SK-N-SH (cell line): ENCODE measurements at regions not wholly inside any gene's neighbourhood (a gene's known extent, or its start where the extent isn't known, plus 50 kb on each side); places are given as distances from the start of the nearest gene placed in this dataset.

ENCODE experiments used
- CTCF ChIA-PET: fragments of 300-600, 350-600 bp; formaldehyde crosslinking; extraction: SDS; loops from one replicate; lab custom pipeline; 2021; lab: Yijun Ruan, JAX
- POLR2A ChIA-PET: fragments of 350-600 bp; sonication (Branson Sonifier 250); formaldehyde crosslinking; extraction: SDS; loops from one replicate; lab custom pipeline; 2020; ENCODE audit warnings: antibody characterized with exemption, inconsistent platforms; lab: Yijun Ruan, JAX
- DNase-seq: peaks from one replicate; pipeline ENCODE4 v3.0.0; 2012
- H2AFZ ChIP-seq: fragments of 200-600 bp; sonication (generic); 2 replicates; pipeline ENCODE4 v1.8.1; 2016; ENCODE audit warnings: antibody characterized with exemption, mild to moderate bottlenecking, low read depth
- H3F3A ChIP-seq: fragments of 200-600 bp; sonication (generic); replicated peaks from 2 replicates; pipeline ENCODE3; 2016; ENCODE audit warnings: antibody characterized with exemption, mild to moderate bottlenecking; ENCODE audit not compliant: insufficient read depth
- H3K27ac ChIP-seq, 2 experiments: fragments of 200-500 bp in 1 of 2; fragments of 200-600 bp in 1 of 2; sonication (Bioruptor generic) in 1 of 2; sonication (generic), shearing (Covaris generic) in 1 of 2; 2 replicates each; pipeline versions ENCODE4 v1.5.1 to v1.6.1; 2014 to 2016; ENCODE audit warnings: low read depth in 2 of 2, inconsistent platforms in 1 of 2, low read length in 1 of 2, mild to moderate bottlenecking in 1 of 2, mixed read lengths in 1 of 2
- H3K27me3 ChIP-seq: fragments of 200-600 bp; sonication (generic), shearing (Covaris generic); 2 replicates; pipeline ENCODE4 v1.6.1; 2016; ENCODE audit warnings: mixed run types; ENCODE audit not compliant: insufficient read depth
- H3K36me3 ChIP-seq, 2 experiments: fragments of 200-500 bp in 1 of 2; fragments of 200-600 bp in 1 of 2; sonication (Bioruptor generic) in 1 of 2; sonication (generic) in 1 of 2; replicated peaks in 1 of 2; 2 replicates each; pipeline versions ENCODE3 to v1.5.1; 2014 to 2016; ENCODE audit warnings: low read length in 1 of 2, mild to moderate bottlenecking in 1 of 2; ENCODE audit not compliant: insufficient read depth in 2 of 2, control insufficient read depth in 1 of 2
- H3K4me1 ChIP-seq, 2 experiments: fragments of 200-500 bp in 1 of 2; fragments of 200-600 bp in 1 of 2; sonication (Bioruptor generic) in 1 of 2; sonication (generic), shearing (Covaris generic) in 1 of 2; 2 replicates each; pipeline versions ENCODE4 v1.5.1 to v1.6.1; 2014 to 2016; ENCODE audit warnings: low read depth in 1 of 2, low read length in 1 of 2, mixed run types in 1 of 2; ENCODE audit not compliant: insufficient read depth in 2 of 2, control insufficient read depth in 1 of 2
- H3K4me2 ChIP-seq: fragments of 200-600 bp; sonication (generic), shearing (Covaris generic); 2 replicates; pipeline ENCODE4 v1.6.1; 2017; ENCODE audit warnings: mixed run types
- H3K4me3 ChIP-seq, 2 experiments: fragments of 200-500 bp in 1 of 2; fragments of 200-600 bp in 1 of 2; sonication (Bioruptor generic) in 1 of 2; sonication (generic), shearing (Covaris generic) in 1 of 2; 2 replicates each; pipeline versions ENCODE4 v1.5.1 to v1.8.1; 2014 to 2016; ENCODE audit warnings: low read depth in 2 of 2, inconsistent platforms in 1 of 2, low read length in 1 of 2, mild to moderate bottlenecking in 1 of 2, mixed read lengths in 1 of 2, moderate library complexity in 1 of 2
- H3K79me2 ChIP-seq: fragments of 200-600 bp; sonication (generic); 2 replicates; pipeline ENCODE4 v1.8.1; 2017; ENCODE audit warnings: mild to moderate bottlenecking; ENCODE audit not compliant: insufficient read depth
- H3K9ac ChIP-seq: fragments of 200-600 bp; sonication (generic); 2 replicates; pipeline ENCODE4 v1.6.1; 2017; ENCODE audit warnings: mixed run types
- H3K9me2 ChIP-seq: fragments of 200-600 bp; sonication (generic); 2 replicates; pipeline ENCODE4 v1.6.1; 2017; ENCODE audit warnings: mixed run types
- H3K9me3 ChIP-seq: fragments of 200-600 bp; sonication (generic); 2 replicates; pipeline ENCODE4 v1.6.1; 2017; ENCODE audit warnings: mixed run types, mild to moderate bottlenecking, moderate library complexity
- H4K20me1 ChIP-seq: fragments of 200-600 bp; sonication (generic); 2 replicates; pipeline ENCODE4 v1.6.1; 2017; ENCODE audit warnings: mild to moderate bottlenecking, mixed run types; ENCODE audit not compliant: insufficient read depth
- ELF1 ChIP-seq: IDR thresholded peaks from 2 replicates; pipeline ENCODE4 v1.4.0; 2012
- EZH2phosphoT487 ChIP-seq: fragments of 200-600 bp; sonication (generic); IDR thresholded peaks from 2 replicates; pipeline ENCODE4 v1.6.1; 2017; ENCODE audit warnings: low read depth, mixed run types, mild to moderate bottlenecking, antibody characterized with exemption, moderate library complexity, borderline replicate concordance
- FOSL2 ChIP-seq: IDR thresholded peaks from 2 replicates; pipeline ENCODE4 v1.4.0; 2012; ENCODE audit warnings: low read depth, mild to moderate bottlenecking, moderate library complexity, borderline replicate concordance
- FOXM1 ChIP-seq: IDR thresholded peaks from 2 replicates; pipeline ENCODE4 v1.4.0; 2012; ENCODE audit warnings: low read depth, mild to moderate bottlenecking
- GATA2 ChIP-seq: sonication (generic); formaldehyde crosslinking; IDR thresholded peaks from 2 replicates; pipeline ENCODE4 v1.5.0; 2020; ENCODE audit warnings: mild to moderate bottlenecking, missing genetic modification reagents
- JUND ChIP-seq: IDR thresholded peaks from 2 replicates; pipeline ENCODE4 v1.4.0; 2012
- MAX ChIP-seq: IDR thresholded peaks from 2 replicates; pipeline ENCODE4 v1.4.0; 2012; ENCODE audit warnings: low read depth
- MEF2A ChIP-seq: IDR thresholded peaks from 2 replicates; pipeline ENCODE4 v1.4.0; 2012; ENCODE audit warnings: low read depth, borderline replicate concordance
- MXI1 ChIP-seq: IDR thresholded peaks from 2 replicates; pipeline ENCODE4 v1.6.1; 2012; ENCODE audit warnings: mild to moderate bottlenecking, low read depth, low read length, improper control_type of control experiment
- PBX3 ChIP-seq: IDR thresholded peaks from 2 replicates; pipeline ENCODE4; 2012
- POLR2AphosphoS5 ChIP-seq: IDR thresholded peaks from 2 replicates; pipeline ENCODE4 v1.6.1; 2012; ENCODE audit warnings: low read depth, low read length
- RAD21 ChIP-seq: IDR thresholded peaks from 2 replicates; pipeline ENCODE4 v1.6.1; 2012; ENCODE audit warnings: mild to moderate bottlenecking, low read length
- RXRA ChIP-seq: IDR thresholded peaks from 2 replicates; pipeline ENCODE4 v1.4.0; 2012; ENCODE audit warnings: low read depth, mild to moderate bottlenecking, borderline replicate concordance
- SIN3A ChIP-seq: IDR thresholded peaks from 2 replicates; pipeline ENCODE4 v1.6.1; 2012; ENCODE audit warnings: low read depth, mild to moderate bottlenecking, low read length, moderate library complexity, borderline replicate concordance
- TAF1 ChIP-seq: IDR thresholded peaks from 2 replicates; pipeline ENCODE4 v1.6.1; 2012; ENCODE audit warnings: low read depth, mild to moderate bottlenecking, low read length, moderate library complexity, borderline replicate concordance
- TCF12 ChIP-seq: IDR thresholded peaks from 2 replicates; pipeline ENCODE4 v1.4.0; 2012
- TEAD4 ChIP-seq: IDR thresholded peaks from 2 replicates; pipeline ENCODE4 v1.4.0; 2012; ENCODE audit warnings: mild to moderate bottlenecking, borderline replicate concordance; ENCODE audit not compliant: insufficient read depth
- USF2 ChIP-seq: fragments of 150-350 bp; IDR thresholded peaks from 2 replicates; pipeline ENCODE4 v1.6.1; 2017; ENCODE audit warnings: antibody characterized with exemption, low read length, low read depth, borderline replicate concordance
- YY1 ChIP-seq: IDR thresholded peaks from 2 replicates; pipeline ENCODE4 v1.4.0; 2012; ENCODE audit warnings: low read depth, mild to moderate bottlenecking
- WGBS: methylation state at CpG from one replicate; pipeline ENCODE4 v1.1.6; 2017; ENCODE audit warnings: low lambda C conversion rate; 5-methylcytosine and 5-hydroxymethylcytosine counted together

DNA sequence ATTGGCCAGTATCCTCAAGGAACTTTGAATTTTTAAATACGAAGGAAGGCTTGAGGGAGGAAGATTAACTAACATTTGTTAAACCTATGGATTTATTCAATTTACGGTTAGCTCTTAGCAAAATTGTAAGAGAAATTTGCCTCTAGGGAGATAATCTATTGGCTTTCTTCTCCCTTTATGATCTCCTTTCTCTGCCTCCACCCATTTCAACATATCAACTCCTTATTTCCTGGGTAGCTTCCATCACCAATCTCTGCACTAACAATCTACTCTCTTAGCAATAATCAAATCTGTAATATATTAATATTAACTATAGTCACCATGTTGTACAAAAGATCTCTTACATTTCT is 233.9 kb upstream of the CSNK1A1L start:
- no peak overlapping the region for H2AFZ ChIP-seq
- no peaks in the 10 kb centered on the region for H3K9me2 ChIP-seq
- H3K27me3 ChIP-seq: no peaks in the 10 kb centered on the region
- ChIA-PET CTCF (no interaction called here), POLR2A (no interaction called here)
- H3K4me3 ChIP-seq: no peak overlapping the region
- no peaks in the 10 kb centered on the region for H4K20me1 ChIP-seq
- H3K36me3 ChIP-seq: no peaks in the 10 kb centered on the region
- TF ChIP-seq FOXM1 (no peak), TEAD4 (no peak), TAF1 (no peak), GATA2 (CRISPR knock-in tag) (no peak), SIN3A (no peak), USF2 (no peak), RAD21 (no peak), JUND (no peak), ELF1 (no peak), MEF2A (no peak), POLR2AphosphoS5 (no peak), YY1 (no peak), FOSL2 (no peak), PBX3 (no peak), MXI1 (no peak), EZH2phosphoT487 (no peak), RXRA (no peak), TCF12 (no peak), MAX (no peak)
- no peaks in the 10 kb centered on the region; a peak in 1 of 4 replicates for H3K4me1 ChIP-seq
- H3K79me2 ChIP-seq: no peaks in the 10 kb centered on the region
- H3K27ac ChIP-seq: no peak overlapping the region
- no peak overlapping the region for H3K4me2 ChIP-seq
- WGBS: 23% methylated on average over 2 of the region's 2 CpGs
- H3K9me3 ChIP-seq: no peaks in the 10 kb centered on the region
- DNase-seq: no peak
- no peak overlapping the region for H3K9ac ChIP-seq
- H3F3A ChIP-seq: no peaks in the 10 kb centered on the region
